Transverse colon (tissue), 3 donors: ENCODE measurements at regions not wholly inside any gene's neighbourhood (a gene's known extent, or its start where the extent isn't known, plus 50 kb on each side); places are given as distances from the start of the nearest gene placed in this dataset.

Experiments
- POLR2A ChIP-seq: fragments of 450-650 bp; IDR thresholded peaks from one replicate; pipeline ENCODE4 v1.6.1; 2016; ENCODE audit warnings: antibody characterized with exemption, mild to moderate bottlenecking, moderate library complexity
- TF ChIP-seq, protein P1 (sequence below), 5 experiments: fragments of 200-600 bp in 3 of 5; fragments of 450-650 bp in 2 of 5; sonication (generic) in 3 of 5; IDR thresholded peaks; 1 replicate in 2 of 5; 2 replicates in 3 of 5; pipeline ENCODE4 v1.5.1; 2016 to 2017; ENCODE audit warnings: antibody characterized with exemption in 5 of 5, inconsistent platforms in 3 of 5, mild to moderate bottlenecking in 2 of 5, moderate library complexity in 1 of 5

DNA sequence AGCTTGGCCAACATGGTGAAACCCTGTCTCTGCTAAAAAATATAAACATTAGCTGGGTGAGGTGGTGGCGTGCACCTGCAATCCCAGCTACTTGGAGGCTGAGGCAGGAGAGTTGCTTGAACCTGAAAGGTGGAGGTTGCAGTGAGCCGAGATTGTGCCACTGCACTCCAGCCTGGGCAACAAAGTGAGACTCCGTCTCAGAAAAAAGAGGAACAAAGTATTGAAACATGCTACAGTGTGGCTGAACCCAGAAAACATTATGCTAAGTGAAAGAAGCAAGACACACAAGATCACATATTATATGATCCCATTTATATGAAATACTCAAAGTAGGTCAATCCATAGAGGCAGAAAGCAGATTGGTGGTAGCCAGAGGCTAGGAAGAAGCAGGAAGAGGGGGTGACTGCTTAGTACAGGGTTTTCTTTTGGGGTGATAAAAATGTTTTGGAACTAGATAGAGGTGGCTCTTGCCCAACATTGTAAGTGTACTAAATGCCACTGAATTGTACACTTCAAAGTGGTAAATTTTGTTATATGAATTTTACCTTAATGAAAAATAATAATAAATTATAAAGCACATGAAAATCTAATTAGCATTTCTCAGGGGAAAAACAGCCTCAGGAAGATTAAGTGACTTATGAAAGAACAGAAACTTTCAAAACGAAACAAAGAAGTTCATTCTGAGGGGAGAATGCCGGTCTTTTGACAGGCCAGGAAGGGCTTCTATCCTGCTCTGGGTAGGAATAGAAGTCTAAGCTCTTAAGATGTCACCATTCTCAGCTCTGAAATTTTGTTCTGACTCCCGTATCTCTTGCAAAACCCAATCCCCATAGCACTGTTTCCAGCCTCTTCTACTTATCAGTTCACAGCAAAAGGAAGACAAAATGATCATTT lies 161.1 kb upstream of the TBCA start:
- TF ChIP-seq, protein P1, sequence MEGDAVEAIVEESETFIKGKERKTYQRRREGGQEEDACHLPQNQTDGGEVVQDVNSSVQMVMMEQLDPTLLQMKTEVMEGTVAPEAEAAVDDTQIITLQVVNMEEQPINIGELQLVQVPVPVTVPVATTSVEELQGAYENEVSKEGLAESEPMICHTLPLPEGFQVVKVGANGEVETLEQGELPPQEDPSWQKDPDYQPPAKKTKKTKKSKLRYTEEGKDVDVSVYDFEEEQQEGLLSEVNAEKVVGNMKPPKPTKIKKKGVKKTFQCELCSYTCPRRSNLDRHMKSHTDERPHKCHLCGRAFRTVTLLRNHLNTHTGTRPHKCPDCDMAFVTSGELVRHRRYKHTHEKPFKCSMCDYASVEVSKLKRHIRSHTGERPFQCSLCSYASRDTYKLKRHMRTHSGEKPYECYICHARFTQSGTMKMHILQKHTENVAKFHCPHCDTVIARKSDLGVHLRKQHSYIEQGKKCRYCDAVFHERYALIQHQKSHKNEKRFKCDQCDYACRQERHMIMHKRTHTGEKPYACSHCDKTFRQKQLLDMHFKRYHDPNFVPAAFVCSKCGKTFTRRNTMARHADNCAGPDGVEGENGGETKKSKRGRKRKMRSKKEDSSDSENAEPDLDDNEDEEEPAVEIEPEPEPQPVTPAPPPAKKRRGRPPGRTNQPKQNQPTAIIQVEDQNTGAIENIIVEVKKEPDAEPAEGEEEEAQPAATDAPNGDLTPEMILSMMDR (IDR thresholded peaks at IDR 0.05): no peak
- TF ChIP-seq POLR2A: no peak
